ENCODE measurements at regions not wholly inside any gene's neighbourhood (a gene's known extent, or its start where the extent isn't known, plus 50 kb on each side); places are given as distances from the start of the nearest gene placed in this dataset.

GRCh38 chr10:4370376-4370775 is 455.6 kb upstream of the AKR1E2 start:
- no peak for TF ChIP-seq CTCF (IDR thresholded peaks at IDR 0.05)
- TF ChIP-seq EP300 (IDR thresholded peaks at IDR 0.05), result no peak
